Spleen (tissue), 7 donors: ENCODE measurements at regions not wholly inside any gene's neighbourhood (a gene's known extent, or its start where the extent isn't known, plus 50 kb on each side); places are given as distances from the start of the nearest gene placed in this dataset.

Source experiments
- CTCF ChIP-seq, 11 experiments: fragments of 200-600 bp in 7 of 11; fragments of 450-650 bp in 4 of 11; sonication (generic) in 4 of 11; IDR thresholded peaks in 8 of 11; conservative IDR thresholded peaks in 3 of 11; 1 replicate in 7 of 11; 2 replicates in 4 of 11; pipeline versions ENCODE4 v1.4.0 to v1.8.0; 2016 to 2021; ENCODE audit warnings: antibody characterized with exemption in 11 of 11, inconsistent platforms in 4 of 11, mild to moderate bottlenecking in 1 of 11
- POLR2A ChIP-seq, 3 donors: fragments of 450-650 bp; IDR thresholded peaks; one replicate each; pipeline ENCODE4 v1.5.1; 2017; ENCODE audit warnings: antibody characterized with exemption in 3 of 3, mild to moderate bottlenecking in 1 of 3
- POLR2AphosphoS5 ChIP-seq, 3 donors: sonication (generic); formaldehyde crosslinking; IDR thresholded peaks; one replicate each; pipeline ENCODE4 v1.5.1; 2017; ENCODE audit warnings: antibody characterized with exemption in 3 of 3
- donor health status: DM: no; HTN: no; CAD: no; lungs with moderate emphysema.
- donor health status: DM: no; HTN: no; CAD: no.
- donor health status: DM: no; HTN: no; CAD: no.

DNA sequence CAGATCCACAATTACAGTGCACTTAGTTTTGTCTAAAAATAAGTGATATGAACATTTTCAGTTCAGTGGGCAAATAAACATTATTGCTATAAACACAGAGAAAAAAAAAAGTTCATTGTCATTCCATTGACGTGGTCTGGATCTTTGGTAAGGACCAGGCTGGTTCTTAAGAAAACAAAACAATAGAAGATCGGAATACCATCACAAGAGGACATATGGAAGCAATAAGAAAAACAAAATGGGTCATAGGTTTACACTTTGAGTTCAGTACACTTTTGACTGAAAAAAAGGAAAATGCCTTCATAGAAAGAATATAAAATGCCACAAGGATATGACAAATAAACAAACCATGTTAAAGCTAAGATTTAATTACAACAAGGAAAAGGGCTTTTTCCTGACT, 289.5 kb upstream of the TYRP1 start:
- no peak for TF ChIP-seq CTCF (IDR thresholded peaks at IDR 0.05 in 8 of 11, conservative IDR thresholded peaks at IDR 0.05 in 3 of 11)
- TF ChIP-seq POLR2A (IDR thresholded peaks at IDR 0.05), result no peak
- no peak for TF ChIP-seq POLR2AphosphoS5 (IDR thresholded peaks at IDR 0.05)
